ENCODE measurements at regions not wholly inside any gene's neighbourhood (a gene's known extent, or its start where the extent isn't known, plus 50 kb on each side); places are given as distances from the start of the nearest gene placed in this dataset.

- TF ChIP-seq CTCF (IDR thresholded peaks at IDR 0.05; ENCODE audit: poor library complexity), result no peak
- no peak for TF ChIP-seq EZH2 (IDR thresholded peaks at IDR 0.05; ENCODE audit: borderline replicate concordance)
These were observed 60.7 kb downstream of the TET3 start for GRCh38 chr2:74045454-74045853.

All from hepatocyte (in vitro differentiated cells).